ENCODE measurements at regions not wholly inside any gene's neighbourhood (a gene's known extent, or its start where the extent isn't known, plus 50 kb on each side); places are given as distances from the start of the nearest gene placed in this dataset.

DNA sequence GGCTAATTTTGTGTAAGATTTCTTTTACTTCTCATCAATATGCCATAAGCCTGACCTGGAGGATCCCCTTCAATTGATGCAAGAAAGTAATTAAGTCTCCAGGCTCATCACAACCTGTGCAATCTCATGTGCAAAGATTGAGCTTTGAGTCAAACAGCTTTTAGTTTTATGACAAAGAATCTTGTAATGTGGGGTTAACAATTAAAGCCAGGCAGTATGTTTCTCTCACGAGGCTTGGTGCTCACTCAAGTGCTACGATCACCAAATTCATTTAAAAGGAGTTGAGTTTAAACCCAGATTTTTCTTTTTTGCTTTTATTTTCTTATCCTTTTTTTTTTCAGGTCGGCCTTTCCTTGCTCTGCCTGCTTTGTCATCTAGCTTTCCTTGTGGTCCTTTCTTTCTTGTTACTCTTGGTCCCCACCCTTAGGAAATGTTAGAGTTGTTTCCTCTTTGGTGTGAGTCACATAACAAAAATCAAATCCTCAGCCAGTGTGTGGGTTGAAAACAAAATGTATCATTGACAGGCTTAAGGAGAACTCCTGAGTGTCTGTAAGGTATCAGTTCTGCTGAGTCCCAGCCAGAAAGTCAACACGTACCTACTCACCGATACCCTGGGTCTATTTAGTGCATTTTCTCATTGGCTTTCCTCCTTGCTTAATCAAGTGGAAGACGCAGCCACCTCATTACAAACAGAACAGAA lies 1037.2 kb downstream of the ADGRL2 start:
- Histone ChIP-seq H3K9me3 (no peaks in the 10 kb centered on the region), H3K27me3 (no peaks in the 10 kb centered on the region), H3K4me3 (no peak overlapping the region), H3K27ac (no peak overlapping the region), H3K4me1 (peaks cover 0 to 18% (median 0%) of the 10 kb centered on the region in 12 donors), H3K36me3 (no peaks in the 10 kb centered on the region)
- DNase-seq (no peak), ATAC-seq (peak in 1 of 4 donors; percentile 38)
- WGBS, 4 donors, result 77 to 87% (median 81%) methylated on average over 6 of the region's 6 CpGs
- intact Hi-C loops (cut with DNase I), result no loop called here
- TF ChIP-seq, protein P1, sequence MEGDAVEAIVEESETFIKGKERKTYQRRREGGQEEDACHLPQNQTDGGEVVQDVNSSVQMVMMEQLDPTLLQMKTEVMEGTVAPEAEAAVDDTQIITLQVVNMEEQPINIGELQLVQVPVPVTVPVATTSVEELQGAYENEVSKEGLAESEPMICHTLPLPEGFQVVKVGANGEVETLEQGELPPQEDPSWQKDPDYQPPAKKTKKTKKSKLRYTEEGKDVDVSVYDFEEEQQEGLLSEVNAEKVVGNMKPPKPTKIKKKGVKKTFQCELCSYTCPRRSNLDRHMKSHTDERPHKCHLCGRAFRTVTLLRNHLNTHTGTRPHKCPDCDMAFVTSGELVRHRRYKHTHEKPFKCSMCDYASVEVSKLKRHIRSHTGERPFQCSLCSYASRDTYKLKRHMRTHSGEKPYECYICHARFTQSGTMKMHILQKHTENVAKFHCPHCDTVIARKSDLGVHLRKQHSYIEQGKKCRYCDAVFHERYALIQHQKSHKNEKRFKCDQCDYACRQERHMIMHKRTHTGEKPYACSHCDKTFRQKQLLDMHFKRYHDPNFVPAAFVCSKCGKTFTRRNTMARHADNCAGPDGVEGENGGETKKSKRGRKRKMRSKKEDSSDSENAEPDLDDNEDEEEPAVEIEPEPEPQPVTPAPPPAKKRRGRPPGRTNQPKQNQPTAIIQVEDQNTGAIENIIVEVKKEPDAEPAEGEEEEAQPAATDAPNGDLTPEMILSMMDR (IDR thresholded peaks at IDR 0.05), result no peak
- no peak for TF ChIP-seq POLR2A (IDR thresholded peaks at IDR 0.05)

DNA sequence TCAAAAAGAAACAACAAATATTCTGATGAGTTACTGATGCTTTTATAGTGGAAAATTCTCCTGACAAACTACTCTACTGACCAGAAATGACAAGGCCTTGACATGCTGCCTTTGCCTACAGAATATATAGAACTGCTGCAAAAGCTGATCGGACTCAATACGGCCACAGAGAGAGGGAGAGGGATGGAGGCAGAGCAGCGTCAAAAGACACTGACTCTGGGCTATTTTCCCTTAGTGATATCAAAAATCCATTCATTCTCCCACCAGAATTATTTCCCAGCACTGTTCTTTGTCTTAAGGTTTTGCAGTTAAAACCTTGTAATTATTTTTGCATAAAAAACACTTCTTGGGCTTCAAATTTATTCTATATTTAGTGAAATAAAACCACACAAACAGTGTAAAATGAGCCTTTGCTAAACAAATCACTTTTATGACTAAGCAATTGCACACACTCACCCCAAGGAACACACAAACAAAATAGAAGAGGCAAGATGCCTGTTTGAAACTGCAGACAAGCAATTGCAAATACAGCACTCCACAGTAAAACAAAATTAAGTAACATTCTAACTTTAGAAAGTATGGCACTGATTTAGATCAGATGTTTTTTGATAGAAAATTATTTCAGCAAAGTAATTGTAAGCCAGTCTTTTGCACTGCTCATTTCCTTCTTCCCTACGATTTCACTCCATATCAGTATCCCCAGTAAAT lies 1036.4 kb downstream of the ADGRL2 start:
- H3K4me3 ChIP-seq, result no peak overlapping the region
- no peak for ATAC-seq
- H3K36me3 ChIP-seq, result no peaks in the 10 kb centered on the region
- WGBS, 4 donors, result 71 to 89% (median 78%) methylated on average over 4 of the region's 4 CpGs
- H3K4me1 ChIP-seq, result peaks cover 0 to 18% (median 0%) of the 10 kb centered on the region in 12 donors
- DNase-seq, result no peak
- intact Hi-C loops (cut with DNase I), result no loop called here
- H3K27ac ChIP-seq, result no peak overlapping the region
- TF ChIP-seq, protein P1 (IDR thresholded peaks at IDR 0.05), result no peak
- TF ChIP-seq POLR2A (IDR thresholded peaks at IDR 0.05), result no peak
- H3K27me3 ChIP-seq, result no peaks in the 10 kb centered on the region
- H3K9me3 ChIP-seq, result no peaks in the 10 kb centered on the region

DNA sequence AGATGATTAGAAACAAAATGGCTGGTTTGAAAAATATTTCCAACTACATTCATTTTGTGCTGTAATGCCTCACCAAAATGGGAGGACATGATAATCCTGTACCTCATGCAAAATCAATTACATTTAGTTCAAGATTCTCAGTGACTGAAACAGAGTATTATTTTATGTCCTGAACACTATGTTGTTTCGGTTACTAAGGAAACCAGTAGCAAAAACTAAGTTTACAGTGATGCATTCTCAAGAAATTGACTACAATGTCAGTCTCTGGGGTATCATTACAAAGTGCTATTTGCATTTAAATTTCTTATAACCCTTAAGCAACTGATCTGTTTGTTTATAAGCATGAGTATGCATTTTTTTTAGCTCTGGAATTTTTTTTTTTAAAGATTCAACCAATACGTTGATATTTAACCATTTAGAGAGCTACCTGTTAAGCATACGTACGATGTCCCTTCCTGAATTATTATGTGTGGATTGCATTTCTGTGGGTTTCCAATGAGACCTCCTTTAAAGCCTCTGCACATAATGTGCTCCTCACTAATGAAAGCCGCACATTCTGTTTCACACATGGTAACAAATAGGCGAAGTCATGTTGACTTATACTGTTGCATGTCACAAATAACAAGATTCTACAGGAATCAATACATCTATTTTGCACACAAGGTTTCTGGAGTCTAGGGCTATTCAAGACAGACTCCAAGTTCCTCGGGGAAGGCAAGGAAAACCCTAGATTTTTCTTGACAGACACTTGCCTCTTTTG lies 1035.7 kb downstream of the ADGRL2 start:
- no peak for TF ChIP-seq POLR2A (IDR thresholded peaks at IDR 0.05)
- TF ChIP-seq, protein P1 (IDR thresholded peaks at IDR 0.05), result no peak
- Histone ChIP-seq H3K4me1 (peaks cover 0 to 18% (median 0%) of the 10 kb centered on the region in 12 donors), H3K9me3 (no peaks in the 10 kb centered on the region), H3K36me3 (no peaks in the 10 kb centered on the region), H3K27me3 (no peaks in the 10 kb centered on the region), H3K4me3 (no peak overlapping the region), H3K27ac (no peak overlapping the region)
- DNase-seq (no peak), ATAC-seq (no peak)
- 86 to 88% (median 87%) methylated on average over 7 of the region's 7 CpGs for WGBS, 4 donors
- intact Hi-C loops (cut with DNase I), result no loop called here
